ENCODE measurements at regions not wholly inside any gene's neighbourhood (a gene's known extent, or its start where the extent isn't known, plus 50 kb on each side); places are given as distances from the start of the nearest gene placed in this dataset.

DNA sequence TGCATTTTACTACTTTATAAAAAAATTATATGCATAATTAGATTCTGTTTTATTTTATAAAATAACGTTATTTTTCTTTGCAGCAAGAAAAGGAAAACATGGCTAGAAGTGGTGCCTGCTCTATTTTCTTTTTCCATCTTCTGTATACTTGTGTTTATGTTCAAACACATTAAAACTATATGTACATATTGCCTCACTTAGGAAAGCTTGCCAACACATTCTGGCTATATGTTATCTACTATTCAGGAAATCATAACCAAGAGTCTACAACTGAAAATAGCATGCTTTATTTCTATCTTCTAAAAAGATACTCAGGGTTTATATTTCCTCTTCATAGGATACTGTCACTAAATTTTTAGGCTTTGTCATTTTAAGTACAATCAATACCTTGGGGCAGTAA, 90.2 kb upstream of the KCNMB2 start:
- no peak for DNase-seq

DNA sequence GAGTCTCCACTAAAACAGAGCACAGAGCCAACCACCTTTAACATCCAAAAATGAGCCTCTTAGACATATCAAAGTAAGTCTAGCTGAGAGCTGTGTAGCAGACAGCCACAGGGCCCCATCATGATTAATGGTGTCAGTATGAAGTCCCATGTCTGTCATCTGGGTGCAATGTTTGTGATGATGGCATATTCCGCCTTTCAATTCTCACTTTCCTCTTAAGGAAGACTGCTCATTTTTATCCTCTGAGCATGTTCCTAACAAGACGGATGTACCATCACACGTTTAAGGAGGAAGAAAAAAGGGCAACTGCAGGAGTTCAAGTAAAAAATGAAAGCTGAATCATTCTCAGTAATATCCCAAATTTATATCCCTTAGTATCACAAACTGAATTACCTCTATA, 85.8 kb upstream of the KCNMB2 start:
- DNase-seq: no peak

DNA sequence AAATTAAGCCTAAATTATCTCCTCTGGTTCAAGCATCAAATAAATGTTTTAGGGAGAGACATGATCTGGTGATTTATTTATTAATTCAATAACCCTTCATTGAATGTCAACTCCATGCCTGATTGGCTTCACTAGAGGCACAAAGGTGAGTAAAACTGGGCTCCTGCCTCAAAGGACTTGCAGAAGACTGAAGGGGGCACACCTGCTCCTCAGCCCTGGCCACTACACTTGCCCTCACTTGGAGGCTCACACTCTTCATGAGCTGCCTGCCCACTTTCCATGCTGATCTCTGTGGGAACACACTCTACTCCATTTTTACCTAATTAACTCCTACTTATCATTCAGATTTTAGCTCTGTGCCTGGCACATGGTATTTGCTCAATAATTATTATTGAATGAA, 84.4 kb upstream of the KCNMB2 start:
- no peak for DNase-seq

DNA sequence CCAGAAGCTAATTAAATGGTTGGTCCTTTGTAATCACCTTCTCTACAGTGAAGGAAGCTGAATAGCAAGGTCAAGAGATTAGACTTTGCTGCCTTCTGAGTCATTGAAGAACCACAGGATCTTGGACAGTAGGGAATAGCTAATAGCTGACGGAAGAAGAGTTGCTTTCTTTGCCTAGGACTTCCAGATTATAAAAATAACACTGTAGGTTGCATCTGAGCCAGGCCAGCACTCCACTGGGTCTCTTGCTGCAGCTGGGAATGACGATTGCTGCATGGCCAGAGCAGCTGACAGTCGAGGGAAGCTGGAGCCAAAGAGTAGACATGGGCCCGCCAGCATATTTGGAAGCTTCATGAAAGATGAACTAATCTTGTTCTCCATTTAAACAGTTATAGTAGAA, 81.5 kb upstream of the KCNMB2 start:
- DNase-seq: no peak

DNA sequence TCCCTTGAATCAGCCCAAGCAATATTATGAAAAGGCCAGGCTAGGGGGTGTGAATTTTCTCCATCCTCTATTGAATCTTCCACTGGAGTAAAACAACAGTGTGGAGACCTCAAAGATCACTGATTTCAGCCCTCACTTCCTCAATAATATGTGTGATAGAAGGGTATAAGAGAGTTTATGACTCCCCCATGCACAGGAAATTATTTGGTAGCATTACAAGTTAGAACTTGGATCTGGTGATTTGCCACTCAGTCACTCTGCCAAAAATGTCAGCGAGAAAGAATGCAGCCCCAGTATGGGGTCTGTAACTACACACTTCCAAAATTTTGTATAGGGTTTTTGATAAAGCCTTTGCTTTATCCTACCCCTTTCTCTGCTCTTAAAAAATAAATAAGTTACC, 81.0 kb upstream of the KCNMB2 start:
- DNase-seq: no peak

DNA sequence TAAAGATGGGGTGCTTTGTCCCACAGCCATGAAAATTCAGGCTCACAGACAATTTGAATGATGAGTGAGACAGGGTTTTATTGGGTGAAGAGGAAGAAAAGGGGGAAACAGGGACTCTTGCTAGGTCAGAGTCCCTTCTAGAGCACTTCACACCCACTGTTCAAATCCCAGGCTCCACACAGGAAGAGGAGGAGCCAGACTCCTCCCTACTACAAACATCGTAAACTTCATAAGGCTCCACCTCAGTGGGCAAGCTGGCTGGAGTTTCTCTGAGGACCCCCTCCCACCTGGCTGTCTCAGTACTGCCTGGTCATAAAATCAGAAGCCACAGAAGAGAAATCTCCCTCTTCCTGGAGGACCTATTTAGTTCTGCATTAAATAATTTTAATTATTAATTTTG, 80.3 kb upstream of the KCNMB2 start:
- no peak for DNase-seq

DNA sequence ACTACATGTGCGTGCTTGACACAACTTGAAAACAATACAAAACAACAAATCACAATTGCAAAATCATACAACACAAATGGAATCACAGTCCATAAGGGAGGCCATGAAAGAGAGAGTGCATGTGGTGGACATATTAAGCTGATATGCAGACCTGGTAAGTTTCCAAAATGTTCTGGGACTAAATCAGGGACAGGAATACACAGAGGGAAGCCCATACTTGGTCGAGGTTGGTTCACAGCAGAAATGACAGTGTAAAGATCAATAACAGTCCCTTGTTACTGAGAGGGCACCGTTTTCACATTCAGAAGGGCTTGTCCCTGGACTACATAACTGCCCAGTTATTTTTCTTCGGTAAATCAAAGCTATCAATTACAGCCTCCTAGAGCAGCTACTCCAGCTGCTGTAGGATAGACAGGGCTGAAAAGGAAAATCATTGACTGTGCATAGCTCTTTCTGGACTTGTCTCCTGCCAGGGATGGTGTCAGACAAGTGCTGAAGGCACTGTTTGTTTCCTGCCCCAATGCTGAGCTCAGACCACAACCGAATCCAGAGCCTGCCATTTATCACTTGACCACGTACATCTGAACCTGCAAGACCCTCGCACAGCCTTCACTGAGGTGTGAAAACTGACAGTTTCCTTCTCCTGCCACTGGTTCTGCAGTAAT, 79.5 kb upstream of the KCNMB2 start:
- DNase-seq: no peak

DNA sequence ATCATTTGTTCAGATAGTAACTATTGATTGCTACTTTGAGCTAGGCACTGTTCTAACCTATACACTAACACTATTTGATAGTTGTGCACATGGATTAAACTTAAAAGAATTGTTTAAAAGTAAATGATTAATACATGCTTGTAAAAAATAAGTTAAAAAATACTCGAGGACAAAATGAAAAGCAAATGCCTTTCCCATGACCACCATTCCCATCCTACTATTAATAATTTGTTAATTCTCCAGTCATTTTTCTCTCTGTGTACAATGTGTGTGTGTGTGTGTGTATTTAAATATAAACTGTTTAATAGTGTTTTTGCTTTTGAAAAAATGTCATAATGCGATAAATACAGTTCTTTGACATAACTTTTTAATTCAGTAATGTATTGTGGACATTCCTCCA, 78.7 kb upstream of the KCNMB2 start:
- no peak for DNase-seq

DNA sequence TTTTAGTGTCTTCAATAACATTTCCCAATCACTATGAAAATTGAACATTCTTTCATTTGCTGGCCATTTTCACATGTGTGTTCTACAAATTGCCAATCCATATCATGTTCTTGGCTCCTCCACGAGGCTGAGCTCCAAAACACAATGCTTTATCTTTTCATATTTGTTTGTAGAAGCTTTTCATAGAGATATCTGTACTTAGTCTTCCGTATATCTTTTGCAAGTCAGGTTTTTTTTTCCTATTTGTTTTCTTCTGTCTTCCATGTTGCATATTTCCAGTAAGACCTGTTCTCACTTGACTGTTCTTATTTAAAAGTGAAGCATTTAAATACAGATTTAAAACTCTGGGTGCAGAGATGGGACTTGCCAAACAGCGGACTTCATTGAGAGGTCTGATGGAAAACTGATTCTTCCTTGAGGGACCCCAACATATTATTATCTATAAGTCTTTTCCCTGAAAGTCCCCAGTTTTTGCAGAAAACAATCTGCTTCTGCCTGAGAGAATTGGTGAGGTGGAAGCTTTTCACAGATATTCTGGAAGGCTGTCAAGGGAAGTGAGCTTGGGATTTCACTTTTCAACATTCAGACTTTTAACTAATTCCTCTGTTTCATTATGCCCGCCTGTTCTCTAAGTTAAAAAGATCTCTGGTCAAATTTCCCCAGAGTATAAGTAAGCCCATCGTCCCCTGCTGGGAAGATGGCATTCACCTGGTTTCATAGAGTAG, 77.8 kb upstream of the KCNMB2 start:
- no peak for DNase-seq

DNA sequence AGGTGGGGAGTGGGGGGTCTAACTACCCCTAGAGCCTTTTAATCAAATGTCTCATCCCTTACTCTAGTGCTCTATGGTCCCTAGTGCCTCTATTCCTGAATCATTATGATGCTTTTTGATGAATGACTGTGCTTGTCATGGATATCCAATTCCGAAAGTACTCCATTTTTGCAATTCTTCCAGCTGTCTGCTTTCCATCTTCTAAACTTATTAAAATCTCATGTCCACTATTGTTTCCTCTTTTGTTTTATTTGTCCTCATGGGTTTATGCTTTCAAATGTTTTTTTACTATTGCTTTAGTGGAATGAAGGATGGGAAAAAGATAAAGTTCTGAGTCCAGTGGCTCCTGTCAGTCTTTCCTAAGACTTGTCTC, 77.2 kb upstream of the KCNMB2 start:
- no peak for DNase-seq

DNA sequence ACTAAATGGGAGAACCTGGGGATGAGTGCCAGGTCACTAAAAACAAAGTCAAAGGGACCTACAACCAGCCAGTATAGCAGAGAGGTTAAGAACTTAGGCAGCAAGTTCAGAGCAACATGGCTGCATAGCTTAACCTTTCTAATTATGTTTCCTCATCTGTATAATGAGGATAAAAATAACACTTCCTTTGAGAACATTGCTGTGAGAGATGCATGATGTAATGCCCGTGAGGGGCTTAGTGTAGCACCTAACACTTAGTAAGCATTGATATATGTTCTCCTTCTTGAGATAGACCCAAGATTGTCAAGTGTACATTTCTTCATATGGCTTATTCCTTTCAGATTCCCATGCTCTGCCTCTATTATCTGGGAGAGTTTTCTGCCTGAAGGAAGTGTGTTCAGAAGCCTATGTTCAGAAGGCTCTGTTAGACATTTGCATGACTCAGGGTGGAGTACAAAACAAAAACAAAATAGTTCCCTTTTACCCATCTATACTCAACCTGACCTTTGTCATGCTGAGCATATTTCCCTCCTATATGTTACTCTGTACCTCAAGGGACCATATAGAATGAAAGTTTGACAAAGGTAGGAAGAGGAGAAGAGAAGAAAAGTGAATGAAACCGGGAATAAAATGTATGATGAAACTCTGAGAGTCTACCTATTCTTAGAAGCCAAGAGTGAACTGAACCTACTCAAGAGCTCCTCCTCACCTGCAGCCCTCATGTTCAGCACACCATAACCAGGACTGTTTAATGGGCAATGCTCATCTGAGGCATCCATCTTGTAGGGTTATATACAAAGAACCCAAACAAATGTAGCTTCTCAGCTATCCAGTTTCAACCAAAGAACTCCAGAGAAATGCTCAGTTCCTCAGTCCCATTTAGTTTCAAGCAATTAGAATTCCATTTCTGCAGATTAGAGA, 70.7 kb upstream of the KCNMB2 start:
- no peak for DNase-seq

DNA sequence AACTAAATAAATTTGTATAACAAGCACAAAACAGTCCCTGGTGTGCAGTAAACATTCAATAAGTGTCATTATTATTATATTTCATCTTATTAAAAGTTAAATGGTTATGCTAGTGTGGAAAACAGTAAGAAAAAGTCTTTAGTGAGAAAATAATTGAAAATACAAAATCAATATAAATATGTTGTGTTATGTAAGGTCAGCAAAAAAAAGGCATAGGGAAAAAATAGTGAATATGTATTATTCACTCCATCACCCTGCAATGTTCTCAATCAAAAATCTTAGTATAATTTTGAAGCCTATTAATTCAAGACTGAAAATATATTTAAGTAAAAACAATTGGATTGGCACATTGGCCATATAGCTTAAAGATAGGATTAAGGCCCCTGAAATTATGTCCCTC, 63.3 kb upstream of the KCNMB2 start:
- no peak for DNase-seq

DNA sequence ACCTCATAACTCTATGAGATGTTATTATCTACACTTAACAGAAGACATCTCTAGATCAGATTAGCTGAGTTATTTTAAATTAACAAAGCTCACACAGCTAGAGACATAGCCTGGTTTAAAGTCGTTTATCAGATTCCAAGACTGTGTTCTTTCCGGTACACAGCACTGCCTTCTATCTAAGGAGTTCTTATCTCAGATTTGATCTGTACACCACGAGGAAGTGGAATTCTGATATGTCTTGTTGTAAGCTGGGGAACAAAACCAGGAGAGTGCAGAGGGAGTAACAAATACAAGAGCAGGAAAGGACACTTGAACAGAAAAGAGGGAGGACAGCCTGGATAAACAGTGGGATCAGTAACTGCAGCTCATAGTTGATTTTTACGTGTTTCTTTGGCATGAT, 61.7 kb upstream of the KCNMB2 start:
- DNase-seq: no peak

DNA sequence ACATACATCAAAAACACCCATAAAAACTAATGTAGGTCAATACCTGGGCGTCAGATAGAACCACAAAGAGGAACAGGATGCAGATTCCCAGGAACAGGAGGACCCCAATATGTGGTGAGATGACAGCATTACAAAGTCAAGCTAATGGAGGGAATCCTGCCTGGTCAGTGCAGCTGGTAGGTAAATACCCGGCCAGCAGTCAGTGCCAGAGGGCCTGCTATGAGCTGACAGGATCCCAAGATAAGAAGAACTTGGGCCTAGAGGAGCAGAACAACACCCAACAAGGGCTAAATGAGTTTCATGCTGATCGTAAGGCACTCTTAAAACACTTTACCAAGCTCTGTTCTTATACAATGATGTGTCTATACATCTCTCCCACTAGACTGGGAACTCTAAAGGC, 61.2 kb upstream of the KCNMB2 start:
- DNase-seq: no peak

DNA sequence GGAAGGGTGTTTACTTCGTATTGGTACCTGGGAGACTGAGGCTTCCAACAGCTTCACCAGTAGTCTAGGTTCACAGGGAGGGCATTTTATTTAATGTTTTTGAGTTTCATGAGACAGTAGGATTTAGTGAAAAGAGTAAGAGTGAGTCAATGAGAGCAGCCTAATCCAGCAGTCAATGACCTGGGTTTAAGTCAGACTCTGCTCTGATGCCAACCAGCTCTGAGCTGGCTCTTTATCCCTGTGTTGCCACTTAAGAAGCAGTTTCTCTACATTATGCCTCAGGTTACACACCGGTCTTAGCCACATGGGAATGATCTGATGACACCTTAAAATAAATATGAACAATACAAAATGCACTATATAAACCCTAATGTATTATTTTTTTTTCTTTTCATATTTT, 59.4 kb upstream of the KCNMB2 start:
- no peak for DNase-seq

DNA sequence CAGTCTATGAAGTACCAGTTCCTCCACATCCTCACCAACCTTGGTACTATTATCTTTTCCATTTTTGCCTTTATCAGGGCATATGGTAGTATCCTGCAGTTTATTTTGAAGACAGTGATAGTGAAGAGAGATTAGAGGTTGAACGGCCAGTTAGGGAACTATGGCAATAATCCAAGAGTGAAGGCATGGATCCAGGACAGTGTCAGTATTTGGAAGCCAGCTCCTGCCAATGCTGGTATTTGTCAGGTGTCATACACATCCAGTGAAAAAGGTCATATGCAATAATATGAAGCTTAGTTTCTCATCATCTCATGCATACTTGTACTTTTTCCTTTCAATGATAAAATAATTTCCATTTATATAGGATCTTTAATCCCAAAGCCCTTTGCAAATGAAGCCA, 56.8 kb upstream of the KCNMB2 start:
- no peak for DNase-seq

DNA sequence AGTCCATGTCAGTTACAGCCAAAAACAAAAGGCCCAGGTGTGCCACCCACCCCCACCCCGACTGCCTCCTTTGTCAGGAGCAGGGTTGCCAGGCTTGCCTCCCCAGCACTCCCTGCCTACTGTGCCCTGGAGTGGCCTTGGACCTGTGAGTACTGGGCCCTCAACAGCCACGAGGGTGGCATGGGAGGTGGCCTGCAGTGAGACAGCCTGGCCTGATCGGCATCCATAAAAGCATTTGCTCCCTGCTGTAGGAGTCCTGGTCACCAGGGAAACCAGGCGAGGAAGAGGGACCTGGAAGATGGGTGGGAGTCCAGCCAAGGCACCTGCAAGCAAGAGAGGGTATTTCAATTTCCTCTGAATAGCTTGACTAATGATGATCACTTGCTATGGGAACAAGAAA, 56.4 kb upstream of the KCNMB2 start:
- DNase-seq: no peak

DNA sequence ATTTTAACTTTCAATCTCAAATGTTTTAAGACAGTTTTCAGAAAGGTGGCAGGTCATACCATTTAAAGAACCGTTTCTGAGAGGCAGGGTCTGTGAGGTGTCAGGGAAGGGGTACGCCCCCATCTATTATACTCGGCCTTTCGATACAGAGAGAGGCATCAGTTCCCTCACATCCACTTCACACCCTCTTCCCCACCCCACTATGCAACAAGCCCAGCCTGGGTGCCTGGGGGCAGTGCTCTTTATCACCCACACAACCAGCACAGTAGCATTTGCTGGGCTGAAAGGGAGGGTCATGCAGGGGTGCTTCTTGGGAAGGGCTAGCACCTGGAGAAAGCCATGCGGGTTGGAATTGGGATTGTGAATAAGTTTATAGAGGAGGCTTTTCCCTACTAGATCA, 56.0 kb upstream of the KCNMB2 start:
- no peak for DNase-seq

DNA sequence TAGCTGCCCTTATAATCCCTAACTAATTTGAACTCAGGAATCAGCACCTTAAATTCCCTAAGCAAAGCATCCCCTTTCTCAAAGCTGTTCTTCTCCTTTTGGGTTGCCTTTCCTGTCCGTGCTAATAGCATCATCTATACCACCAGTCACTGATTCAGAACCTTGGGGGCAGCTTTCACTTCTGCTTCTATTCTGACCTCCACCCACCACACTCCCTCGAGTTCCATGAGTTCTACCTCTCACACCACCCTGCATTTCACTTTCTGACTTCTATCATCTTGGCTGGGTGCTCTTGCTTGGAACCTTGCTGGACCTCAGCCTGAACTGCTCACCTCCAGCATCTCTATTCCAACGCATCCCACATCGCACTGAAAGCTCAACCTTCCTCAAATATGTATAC, 55.4 kb upstream of the KCNMB2 start:
- no peak for DNase-seq

DNA sequence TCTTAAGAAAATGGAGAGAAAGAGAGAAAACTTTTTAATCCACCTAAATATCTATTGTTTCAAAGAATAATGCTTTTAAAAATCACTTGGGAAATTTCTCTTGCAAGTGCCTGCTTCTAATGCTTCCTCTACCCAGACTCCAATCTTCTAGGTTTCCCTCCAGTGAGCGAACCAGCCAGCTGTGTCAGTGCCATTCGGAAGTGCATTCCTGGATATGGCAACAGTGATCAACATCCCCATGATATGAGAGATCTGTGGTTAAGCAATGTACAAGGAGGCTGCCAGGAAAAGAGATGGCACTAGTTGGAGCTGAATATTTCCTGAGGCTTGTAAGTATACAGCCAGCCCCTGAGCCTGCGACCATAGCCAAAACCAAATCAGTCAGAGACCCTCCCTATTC, 53.3 kb upstream of the KCNMB2 start:
- no peak for DNase-seq

DNA sequence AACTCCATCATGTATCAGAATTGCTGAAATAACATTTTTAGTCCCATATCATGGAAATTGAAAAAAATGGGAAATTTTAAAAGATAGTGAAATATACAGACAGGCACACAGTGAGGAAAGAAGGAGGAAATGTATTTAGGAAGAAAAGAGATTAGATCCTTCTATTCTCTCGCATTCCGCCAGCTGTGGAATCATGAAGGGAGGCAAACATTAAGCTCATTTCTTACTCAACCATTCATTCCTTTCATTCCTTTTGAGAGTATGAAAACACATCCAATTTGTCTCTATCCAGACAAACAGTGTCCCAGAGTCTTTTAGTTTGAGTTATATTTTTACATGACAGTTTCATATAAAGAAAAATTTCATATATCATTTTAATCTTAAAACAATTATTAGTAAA, 52.5 kb upstream of the KCNMB2 start:
- no peak for DNase-seq

DNA sequence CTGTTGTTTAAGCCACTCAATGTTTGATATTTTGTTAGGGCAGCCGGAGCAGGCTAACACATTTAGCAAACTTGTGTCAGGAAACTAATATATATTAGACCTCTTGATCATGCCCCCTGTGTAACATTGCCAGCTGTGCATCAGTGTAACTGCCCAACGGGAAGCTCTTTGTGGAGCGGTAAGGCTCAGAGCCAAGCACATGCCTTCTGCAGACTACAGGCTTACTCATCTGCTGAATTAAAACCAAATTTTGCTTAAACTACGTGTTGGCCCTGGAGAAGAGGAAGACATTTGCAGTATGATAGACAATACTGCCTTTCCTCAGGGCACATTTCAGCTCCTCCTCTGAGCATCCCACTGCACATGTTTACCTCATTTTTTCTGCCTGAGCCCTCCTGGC, 50.5 kb upstream of the KCNMB2 start:
- DNase-seq: no peak

Measured in stimulated activated CD4-positive, alpha-beta T cell treated with anti-CD3 and anti-CD28 coated beads, Interleukin-1b, Interleukin-23, amount 100 ng/mL, for 48 hours (primary cell).